Esophagus squamous epithelium (tissue), 4 donors: ENCODE measurements at regions not wholly inside any gene's neighbourhood (a gene's known extent, or its start where the extent isn't known, plus 50 kb on each side); places are given as distances from the start of the nearest gene placed in this dataset.

Experiments used
- CTCF ChIP-seq, 6 experiments: fragments of 450-650 bp in 4 of 6; fragments of 200-600 bp in 2 of 6; sonication (generic) in 2 of 6; IDR thresholded peaks; one replicate each; pipeline ENCODE4 v1.5.1; 2016 to 2019; ENCODE audit warnings: antibody characterized with exemption in 6 of 6, mild to moderate bottlenecking in 4 of 6, moderate library complexity in 4 of 6
- POLR2A ChIP-seq, 4 donors: fragments of 450-650 bp; IDR thresholded peaks; one replicate each; pipeline ENCODE4 v1.6.1; 2017; ENCODE audit warnings: antibody characterized with exemption in 4 of 4, mild to moderate bottlenecking in 4 of 4, moderate library complexity in 3 of 4

GRCh38 chr2:226643946-226644282 is 155.7 kb downstream of the IRS1 start:
- TF ChIP-seq CTCF (IDR thresholded peaks at IDR 0.05) (no peak), POLR2A (IDR thresholded peaks at IDR 0.05) (no peak)
